CD4-positive, alpha-beta memory T cell (primary cell): ENCODE measurements at regions not wholly inside any gene's neighbourhood (a gene's known extent, or its start where the extent isn't known, plus 50 kb on each side); places are given as distances from the start of the nearest gene placed in this dataset.
"Not testable (repeated sequence)": the region's sequence is repeated elsewhere in the genome, so short reads cannot be mapped to it uniquely, and the experiment has no call there.

ENCODE experiments used
- CTCF ChIA-PET: fragments of 350-600 bp; sonication (Branson Sonifier 250); formaldehyde crosslinking; loops from one replicate; lab custom pipeline; 2021; ENCODE audit warnings: inconsistent platforms; ENCODE audit not compliant: partially characterized antibody; lab: Charles Lee
- POLR2A ChIA-PET: fragments of 350-600 bp; sonication (Branson Sonifier 250); formaldehyde crosslinking; loops from one replicate; lab custom pipeline; 2021; ENCODE audit not compliant: partially characterized antibody; lab: Charles Lee
- DNase-seq, 5 donors: peaks; one replicate each; pipeline versions ENCODE4 v3.0.0 to v3.0.0-alpha.2; 2020 to 2022; ENCODE audit warnings: mixed read lengths in 1 of 5
- H3K27ac ChIP-seq: one replicate; pipeline ENCODE4 v1.7.0; 2013; ENCODE audit warnings: low read depth, low read length
- H3K27me3 ChIP-seq: 2 replicates; pipeline ENCODE4 v1.7.0; 2013; ENCODE audit warnings: mild to moderate bottlenecking, low read length, moderate library complexity; ENCODE audit not compliant: insufficient read depth
- H3K36me3 ChIP-seq: 2 replicates; pipeline ENCODE4 v1.7.0; 2013; ENCODE audit warnings: mild to moderate bottlenecking, low read length, moderate library complexity; ENCODE audit not compliant: insufficient read depth
- H3K4me1 ChIP-seq: 2 replicates; pipeline ENCODE4 v1.7.0; 2013; ENCODE audit warnings: mild to moderate bottlenecking, low read length, moderate library complexity; ENCODE audit not compliant: insufficient read depth
- H3K4me3 ChIP-seq, 2 donors: one replicate each; pipeline ENCODE4 v1.7.0; 2013; ENCODE audit warnings: low read length in 2 of 2, mild to moderate bottlenecking in 1 of 2
- H3K9me3 ChIP-seq, 2 donors: one replicate each; pipeline ENCODE4 v1.7.0; 2013; ENCODE audit warnings: low read length in 2 of 2, control low read depth in 1 of 2; ENCODE audit not compliant: control insufficient read depth in 1 of 2
- H3K27ac Mint-ChIP-seq, 7 donors: one replicate each; pipeline ENCODE4 v1.8.0; 2020 to 2021; ENCODE audit warnings: mixed read lengths in 7 of 7, mild to moderate bottlenecking in 6 of 7, inconsistent platforms in 3 of 7, moderate library complexity in 3 of 7
- H3K27me3 Mint-ChIP-seq, 2 donors: one replicate each; pipeline ENCODE4 v1.8.0; 2020 to 2021; ENCODE audit warnings: mixed read lengths in 2 of 2
- H3K36me3 Mint-ChIP-seq, 2 donors: one replicate each; pipeline ENCODE4 v1.8.0; 2020 to 2021; ENCODE audit warnings: mixed read lengths in 2 of 2, inconsistent platforms in 1 of 2, mild to moderate bottlenecking in 1 of 2
- H3K4me1 Mint-ChIP-seq, 4 donors: one replicate each; pipeline ENCODE4 v1.8.0; 2020 to 2021; ENCODE audit warnings: mixed read lengths in 4 of 4, mild to moderate bottlenecking in 1 of 4
- H3K4me3 Mint-ChIP-seq, 8 donors: one replicate each; pipeline ENCODE4 v1.8.0; 2020 to 2021; ENCODE audit warnings: mixed read lengths in 8 of 8, mild to moderate bottlenecking in 7 of 8, moderate library complexity in 6 of 8, inconsistent platforms in 3 of 8
- H3K9me3 Mint-ChIP-seq, 8 donors: one replicate each; pipeline ENCODE4 v1.8.0; 2020 to 2021; ENCODE audit warnings: mixed read lengths in 8 of 8, mild to moderate bottlenecking in 5 of 8, inconsistent platforms in 3 of 8, moderate library complexity in 1 of 8
- intact Hi-C: fragments of 100-400 bp; cut with micrococcal nuclease; formaldehyde crosslinking; loops from one replicate; pipeline ENCODE4 v1.15.1; 2023

GRCh38 chr14:106690333-106690891 lies 1164.0 kb downstream of the TMEM121 start:
- Histone ChIP-seq H3K27me3 (no peaks in the 10 kb centered on the region), H3K9me3 (no peaks in the 10 kb centered on the region), H3K36me3 (no peaks in the 10 kb centered on the region), H3K4me3 (no peak overlapping the region), H3K4me1 (no peaks in the 10 kb centered on the region), H3K27ac (no peak overlapping the region)
- CTCF ChIA-PET, result no interaction called here
- Mint-ChIP-seq H3K27ac (peak overlapping the region in 3 of 7 donors; percentile 0 to 64 (median 14)), H3K27me3 (peaks cover 1 to 9% of the 10 kb centered on the region in 2 donors), H3K9me3 (no peaks in the 10 kb centered on the region), H3K4me1 (peaks cover 9 to 14% (median 11%) of the 10 kb centered on the region in 4 donors), H3K36me3 (no peaks in the 10 kb centered on the region), H3K4me3 (no peak overlapping the region)
- DNase-seq, result no peak
- intact Hi-C loops, result no loop called here
- POLR2A ChIA-PET, result no interaction called here

GRCh38 chr14:106691601-106692291 lies 1165.4 kb downstream of the TMEM121 start:
- peaks cover 9 to 14% (median 11%) of the 10 kb centered on the region in 4 donors for H3K4me1 Mint-ChIP-seq
- H3K9me3 Mint-ChIP-seq, result no peaks in the 10 kb centered on the region
- POLR2A ChIA-PET, result no interaction called here

GRCh38 chr14:106694638-106695393 lies 1168.4 kb downstream of the TMEM121 start:
- POLR2A ChIA-PET, result no interaction called here
- H3K9me3 Mint-ChIP-seq, result no peaks in the 10 kb centered on the region

More at GRCh38 chr14:106691601-106692291, 1165.4 kb downstream of the TMEM121 start:
- Histone ChIP-seq H3K36me3 (no peaks in the 10 kb centered on the region), H3K4me1 (no peaks in the 10 kb centered on the region), H3K27me3 (no peaks in the 10 kb centered on the region), H3K4me3 (no peak overlapping the region), H3K27ac (no peak overlapping the region), H3K9me3 (no peaks in the 10 kb centered on the region)
- CTCF ChIA-PET, result interaction anchor here (0.9 to 1.0 kb wide), 2 partner anchors 12 to 14 kb away, joined by 3 read pairs; no protein-coding TSS in a partner anchor
- Mint-ChIP-seq H3K36me3 (no peaks in the 10 kb centered on the region), H3K27ac (peak overlapping the region in 1 of 7 donors; percentile 84), H3K4me3 (no peak overlapping the region), H3K27me3 (peaks cover 1 to 2% of the 10 kb centered on the region in 2 donors)
- intact Hi-C loops, result no loop called here
- DNase-seq, result peak; percentile 26 to 67 (median 37)

GRCh38 chr14:106698620-106699267 lies 1172.4 kb downstream of the TMEM121 start:
- H3K27me3 ChIP-seq, H3K4me3 ChIP-seq, CTCF ChIA-PET, H3K4me1 ChIP-seq, H3K9me3 ChIP-seq, intact Hi-C loops, POLR2A ChIA-PET, H3K36me3 Mint-ChIP-seq, H3K36me3 ChIP-seq, H3K27ac ChIP-seq, H3K9me3 Mint-ChIP-seq, H3K27me3 Mint-ChIP-seq: not testable (repeated sequence)
- peak overlapping the region in 5 of 8 donors; percentile 51 to 61 (median 59) for H3K4me3 Mint-ChIP-seq
- H3K27ac Mint-ChIP-seq, result peak overlapping the region in 2 of 7 donors; percentile 30 to 44
- peak in 3 of 5 donors; percentile 49 to 52 (median 51) for DNase-seq
- H3K4me1 Mint-ChIP-seq, result peaks cover 10 to 21% (median 15%) of the 10 kb centered on the region in 4 donors

More at GRCh38 chr14:106694638-106695393, 1168.4 kb downstream of the TMEM121 start:
- H3K27ac ChIP-seq, result no peak overlapping the region
- no peaks in the 10 kb centered on the region for H3K9me3 ChIP-seq
- DNase-seq, result peak; percentile 33 to 56 (median 46)
- Mint-ChIP-seq H3K4me1 (peaks cover 13 to 25% (median 15%) of the 10 kb centered on the region in 4 donors), H3K27ac (peak overlapping the region in 1 of 7 donors; percentile 42), H3K36me3 (no peaks in the 10 kb centered on the region), H3K27me3 (peaks cover 0 to 1% of the 10 kb centered on the region in 2 donors), H3K4me3 (peak overlapping the region in 3 of 8 donors; percentile 13 to 55 (median 34))
- no peaks in the 10 kb centered on the region for H3K36me3 ChIP-seq
- H3K4me1 ChIP-seq, result peaks cover 9% of the 10 kb centered on the region
- intact Hi-C loops, result no loop called here
- CTCF ChIA-PET, result interaction anchor here (0.9 to 2.1 kb wide), 11 partner anchors 9 to 270 kb away, joined by 3 to 10 read pairs (median 3); no protein-coding TSS in a partner anchor
- no peaks in the 10 kb centered on the region for H3K27me3 ChIP-seq
- H3K4me3 ChIP-seq, result no peak overlapping the region

- H3K9me3 ChIP-seq, intact Hi-C loops, H3K27me3 ChIP-seq, H3K4me1 ChIP-seq, H3K36me3 ChIP-seq, H3K27ac ChIP-seq, H3K36me3 Mint-ChIP-seq, H3K9me3 Mint-ChIP-seq, POLR2A ChIA-PET, DNase-seq, H3K4me3 ChIP-seq, CTCF ChIA-PET, H3K27me3 Mint-ChIP-seq: not testable (repeated sequence)
- H3K4me1 Mint-ChIP-seq, result peaks cover 5 to 19% (median 11%) of the 10 kb centered on the region in 4 donors
- H3K27ac Mint-ChIP-seq, result peak overlapping the region in 1 of 7 donors; percentile 61
- peak overlapping the region in 2 of 8 donors; percentile 17 to 38 for H3K4me3 Mint-ChIP-seq
Observed at GRCh38 chr14:106703651-106704050, 1177.3 kb downstream of the TMEM121 start.

GRCh38 chr14:106706488-106706887 lies 1180.1 kb downstream of the TMEM121 start:
- H3K36me3 Mint-ChIP-seq, H3K27ac ChIP-seq, CTCF ChIA-PET, H3K9me3 ChIP-seq, H3K27me3 ChIP-seq, H3K36me3 ChIP-seq, H3K4me3 ChIP-seq, H3K4me3 Mint-ChIP-seq, H3K4me1 ChIP-seq, H3K27ac Mint-ChIP-seq, H3K27me3 Mint-ChIP-seq, DNase-seq, H3K4me1 Mint-ChIP-seq, POLR2A ChIA-PET, intact Hi-C loops, H3K9me3 Mint-ChIP-seq: not testable (repeated sequence)

GRCh38 chr14:106710187-106710586 lies 1183.8 kb downstream of the TMEM121 start:
- H3K27ac ChIP-seq, H3K36me3 ChIP-seq, DNase-seq, H3K36me3 Mint-ChIP-seq, H3K4me1 Mint-ChIP-seq, H3K4me1 ChIP-seq, CTCF ChIA-PET, H3K9me3 ChIP-seq, H3K4me3 ChIP-seq, H3K27ac Mint-ChIP-seq, H3K4me3 Mint-ChIP-seq, H3K27me3 ChIP-seq, H3K27me3 Mint-ChIP-seq, POLR2A ChIA-PET, H3K9me3 Mint-ChIP-seq: not testable (repeated sequence)
- intact Hi-C loops, result loop anchor here (10.0 kb wide), 1 partner anchor 55 kb away; no protein-coding TSS in a partner anchor
